HL-60 (cell line): ENCODE measurements at regions not wholly inside any gene's neighbourhood (a gene's known extent, or its start where the extent isn't known, plus 50 kb on each side); places are given as distances from the start of the nearest gene placed in this dataset.

Experiments
- CTCF ChIP-seq: IDR thresholded peaks from one replicate; pipeline ENCODE4 v1.5.1; 2011; ENCODE audit warnings: low read length, control low read depth, inconsistent platforms; ENCODE audit not compliant: insufficient read depth
- GABPA ChIP-seq: IDR thresholded peaks from 2 replicates; pipeline ENCODE4 v1.6.1; 2012; ENCODE audit warnings: low read depth
- POLR2AphosphoS5 ChIP-seq: IDR thresholded peaks from 2 replicates; pipeline ENCODE4 v1.6.1; 2012; ENCODE audit warnings: low read depth
- REST ChIP-seq: IDR thresholded peaks from 2 replicates; pipeline ENCODE4 v1.6.1; 2012; ENCODE audit warnings: low read depth; ENCODE audit not compliant: insufficient replicate concordance

- TF ChIP-seq CTCF = no peak
- no peak for TF ChIP-seq GABPA
- TF ChIP-seq POLR2AphosphoS5 = no peak
- TF ChIP-seq REST = no peak
Measured at GRCh38 chr10:64313967-64314366, 792.8 kb downstream of the REEP3 start.
